T1000 (cell line): ENCODE measurements at regions not wholly inside any gene's neighbourhood (a gene's known extent, or its start where the extent isn't known, plus 50 kb on each side); places are given as distances from the start of the nearest gene placed in this dataset.

ENCODE experiments used
- DNase-seq: peaks from one replicate; lab custom pipeline; 2025; ENCODE audit warnings: mixed read lengths; lab: John Stamatoyannopoulos, UW

DNA sequence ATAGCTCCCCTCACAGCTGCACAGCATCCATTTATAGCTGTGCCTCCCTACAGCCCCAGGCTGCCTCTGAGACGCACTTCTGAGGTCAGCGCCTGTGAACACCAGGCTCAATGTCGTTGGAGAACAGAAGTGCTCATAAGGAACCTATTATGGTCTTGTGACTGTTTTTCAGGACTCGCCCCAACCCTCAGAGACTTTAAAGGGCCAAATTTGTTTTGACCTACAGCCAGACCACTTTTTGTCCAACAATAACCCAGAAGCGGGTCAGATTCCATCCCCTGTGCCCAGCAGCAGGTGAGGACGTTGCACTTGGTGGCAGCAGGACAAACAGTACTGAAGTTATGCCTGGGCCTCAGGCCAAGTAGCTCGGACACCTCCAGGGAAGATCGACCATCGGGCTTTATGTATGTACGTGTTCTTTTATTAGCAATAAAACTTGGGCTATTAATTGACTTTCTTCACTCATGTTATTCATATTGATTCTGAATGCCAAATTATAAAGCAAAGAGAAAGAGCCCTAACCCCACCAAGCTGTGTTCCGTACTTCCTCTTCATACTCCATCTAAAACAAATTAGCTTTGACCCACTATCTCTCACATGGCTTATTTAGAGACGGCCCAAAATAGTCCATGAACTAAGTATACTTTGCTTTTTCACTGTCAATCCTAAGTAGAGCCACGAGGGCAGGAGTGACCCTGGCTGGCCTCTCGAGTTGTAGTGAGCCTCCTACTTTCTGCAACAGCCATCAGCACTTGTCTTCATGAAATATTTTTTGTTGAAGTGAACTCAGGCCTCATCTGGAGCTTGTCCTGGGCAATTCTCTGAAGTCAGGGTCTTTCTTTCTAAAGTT, 92.3 kb upstream of the PAX6 start:
- DNase-seq = no peak

DNA sequence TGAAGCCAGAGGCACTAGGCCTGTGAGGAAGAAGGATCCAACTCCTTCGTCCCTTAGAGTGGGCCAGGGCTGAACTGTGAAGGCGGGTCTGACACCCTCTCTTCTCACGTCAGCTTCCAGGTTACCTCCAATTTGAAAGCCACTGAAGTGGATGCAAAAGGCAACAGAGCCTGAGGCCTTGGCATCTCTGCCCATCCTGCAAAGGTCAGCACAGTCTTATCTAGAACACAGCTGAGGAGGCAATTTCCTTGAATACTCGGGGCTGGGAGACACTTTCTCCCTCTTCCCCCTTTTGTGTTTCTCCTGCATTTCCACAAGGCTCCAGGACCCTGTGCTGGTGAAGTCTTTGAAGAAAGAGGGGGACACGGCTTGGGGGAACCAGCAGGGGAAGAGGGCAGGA, 91.6 kb upstream of the PAX6 start:
- no peak for DNase-seq

DNA sequence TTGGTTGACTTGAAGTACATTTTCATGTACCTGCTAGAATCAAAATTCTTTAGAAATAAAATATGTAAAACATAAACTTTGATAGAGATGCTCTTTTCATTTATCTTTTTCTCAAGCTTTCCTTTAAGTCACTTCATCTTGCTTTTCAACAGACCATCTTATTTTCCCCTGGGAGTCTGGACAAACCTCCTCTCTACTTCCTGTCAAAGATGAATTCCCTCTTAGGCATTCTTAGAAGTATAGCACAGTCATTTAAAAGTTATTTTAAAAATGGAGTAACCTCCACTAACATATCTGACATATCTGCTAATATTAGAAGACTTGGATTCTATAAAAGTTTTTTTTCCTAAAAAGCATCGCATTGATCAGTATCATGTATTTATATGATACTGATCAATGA, 84.8 kb upstream of the PAX6 start:
- no peak for DNase-seq

DNA sequence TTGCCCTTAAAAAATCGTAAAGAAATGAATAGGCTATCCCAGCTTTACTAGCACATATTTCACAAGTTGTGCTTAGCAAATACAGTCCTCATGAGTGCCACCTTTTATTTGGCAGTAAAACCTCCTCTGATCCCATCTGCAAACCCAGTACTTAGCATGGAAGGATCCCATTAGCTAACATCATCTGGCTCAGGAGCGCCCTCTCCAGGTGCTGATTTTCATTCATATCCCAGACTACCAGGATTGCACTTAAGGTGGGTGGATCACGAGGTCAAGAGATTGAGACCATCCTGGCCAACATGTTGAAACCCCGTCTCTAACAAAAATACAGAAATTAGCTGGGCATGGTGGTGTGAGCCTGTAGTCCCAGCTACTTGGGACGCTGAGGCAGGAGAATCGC, 76.1 kb upstream of the PAX6 start:
- no peak for DNase-seq

DNA sequence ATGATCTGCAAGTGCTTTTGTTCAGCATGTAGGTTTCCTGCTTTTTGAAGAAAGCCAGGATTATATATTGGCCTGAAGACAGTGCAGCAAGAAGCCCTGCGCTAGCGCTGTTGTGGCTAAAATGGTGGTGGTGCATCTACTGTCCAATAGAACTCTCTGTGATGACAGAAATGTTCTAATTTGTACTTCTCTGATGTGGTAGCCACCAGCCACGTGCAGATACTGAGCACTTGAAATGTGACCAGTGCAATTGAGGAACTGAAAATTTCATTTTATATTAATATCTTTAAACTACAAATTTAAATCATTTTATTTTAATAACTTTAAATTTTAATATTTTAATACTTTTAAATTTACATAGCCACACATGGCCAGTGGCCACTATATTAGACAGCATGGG, 73.0 kb upstream of the PAX6 start:
- DNase-seq = no peak

DNA sequence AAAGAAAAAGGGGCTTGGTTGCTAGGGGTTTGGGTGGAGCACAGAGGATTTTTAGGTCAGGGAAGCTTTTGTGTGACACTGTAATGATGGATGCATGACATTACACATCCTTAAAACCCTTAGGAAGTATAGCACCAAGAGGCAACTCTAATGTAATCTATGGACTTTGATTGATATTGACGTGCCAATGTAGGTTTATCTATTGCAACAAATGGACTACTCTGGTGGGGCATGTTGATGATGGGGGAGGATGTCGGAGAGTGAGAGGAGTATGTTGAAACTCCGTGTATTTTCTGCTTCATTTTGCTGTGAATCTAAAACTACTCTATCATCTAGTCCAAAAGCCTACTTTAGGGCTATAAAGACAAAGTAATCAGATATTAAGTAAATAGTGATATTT, 72.3 kb upstream of the PAX6 start:
- no peak for DNase-seq

DNA sequence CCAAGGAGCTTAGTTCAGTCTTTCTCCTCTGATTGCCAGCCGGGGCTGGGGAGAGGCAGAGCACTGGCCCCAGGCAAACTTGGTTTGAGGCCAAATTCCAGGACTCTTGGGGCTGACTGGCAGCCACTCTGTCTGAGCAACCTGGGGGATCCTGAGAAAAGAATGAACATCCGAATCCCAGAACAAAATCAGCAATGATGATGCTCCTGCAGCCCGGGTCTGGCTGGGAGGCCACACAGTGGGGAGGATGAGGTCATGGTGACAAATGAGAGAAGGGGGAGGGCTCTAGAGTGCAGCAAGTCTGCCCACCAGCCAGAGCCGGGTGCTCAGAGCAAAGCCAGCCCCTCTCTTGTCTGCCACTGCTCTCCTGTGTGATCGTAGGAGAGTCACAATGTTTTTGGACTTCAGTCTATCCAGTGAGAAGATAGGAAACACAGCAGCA, 71.8 kb upstream of the PAX6 start:
- peak; percentile 83 for DNase-seq

DNA sequence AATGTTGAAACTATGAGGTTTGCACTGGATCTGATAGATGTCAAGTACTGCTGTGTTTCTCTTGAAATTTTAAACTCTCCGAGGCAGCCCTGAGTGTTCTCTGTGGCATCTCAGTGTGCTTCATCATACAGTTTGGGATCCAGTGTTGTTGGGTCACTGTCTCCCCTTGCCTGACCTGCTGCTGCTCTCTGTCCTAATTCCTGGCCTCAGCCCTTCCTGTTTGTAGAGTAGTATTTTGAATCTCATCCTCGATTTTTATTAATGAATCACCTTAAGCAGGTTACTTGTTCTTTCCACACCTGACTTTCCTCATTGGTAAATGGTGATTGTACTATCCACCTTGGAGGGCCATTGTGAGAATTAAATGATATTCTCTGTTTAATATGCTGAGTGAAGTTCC, 70.7 kb upstream of the PAX6 start:
- DNase-seq = no peak

DNA sequence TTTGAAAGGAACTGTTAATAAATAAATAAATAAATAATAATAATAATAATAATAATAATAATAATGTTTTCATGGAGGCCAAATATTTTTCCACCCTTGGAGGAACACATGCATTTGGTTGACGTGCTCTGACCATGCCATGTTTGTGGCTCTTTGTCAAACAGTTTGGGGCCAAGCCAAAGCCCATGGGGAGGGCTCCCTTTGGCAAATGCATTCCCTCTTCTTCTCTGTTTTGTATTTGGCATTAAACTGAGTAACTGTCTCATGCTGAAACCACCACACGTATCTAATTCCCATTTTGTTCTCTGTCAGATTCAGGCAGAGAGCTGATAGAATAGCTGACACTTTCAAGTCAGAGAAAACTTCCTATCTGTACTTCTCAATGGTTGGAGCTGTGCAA, 68.6 kb upstream of the PAX6 start:
- no peak for DNase-seq

DNA sequence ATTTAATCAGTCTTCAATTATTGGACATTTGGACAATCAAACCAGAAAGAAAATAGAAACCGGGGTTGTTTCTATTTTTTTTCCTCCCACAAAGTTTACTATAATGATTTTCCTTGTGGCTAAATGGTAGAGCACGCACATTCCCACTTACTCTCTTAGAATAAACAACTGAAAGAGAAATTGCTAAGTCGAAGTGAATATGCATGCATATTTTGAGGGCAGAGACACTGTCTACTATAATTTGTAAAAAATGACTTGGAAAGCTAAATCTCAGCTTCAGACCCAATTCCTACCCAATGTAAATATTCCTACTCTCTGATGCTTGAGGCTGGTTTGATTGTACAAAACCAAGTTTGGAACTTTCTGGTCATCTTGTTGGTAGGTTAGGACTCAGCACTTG, 66.7 kb upstream of the PAX6 start:
- DNase-seq = no peak

DNA sequence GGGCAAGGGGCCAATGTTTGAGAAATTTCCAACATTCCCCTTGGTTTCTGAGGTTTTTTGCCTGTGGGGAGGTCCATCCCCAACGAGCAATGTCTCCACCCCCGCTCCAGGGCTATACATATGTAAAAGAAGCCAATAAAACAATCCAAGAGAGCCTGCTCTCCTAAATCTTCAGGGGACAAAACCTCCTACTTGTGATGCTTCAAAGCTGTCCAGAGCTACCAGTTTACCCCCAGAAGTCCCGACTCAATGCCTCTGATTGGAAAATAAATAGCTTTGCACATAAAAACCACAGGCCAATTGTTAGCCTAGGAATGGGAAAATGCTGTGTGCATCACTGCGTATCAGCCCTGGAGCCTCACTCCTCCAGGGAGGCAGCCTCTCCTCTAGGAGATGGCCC, 66.0 kb upstream of the PAX6 start:
- no peak for DNase-seq

DNA sequence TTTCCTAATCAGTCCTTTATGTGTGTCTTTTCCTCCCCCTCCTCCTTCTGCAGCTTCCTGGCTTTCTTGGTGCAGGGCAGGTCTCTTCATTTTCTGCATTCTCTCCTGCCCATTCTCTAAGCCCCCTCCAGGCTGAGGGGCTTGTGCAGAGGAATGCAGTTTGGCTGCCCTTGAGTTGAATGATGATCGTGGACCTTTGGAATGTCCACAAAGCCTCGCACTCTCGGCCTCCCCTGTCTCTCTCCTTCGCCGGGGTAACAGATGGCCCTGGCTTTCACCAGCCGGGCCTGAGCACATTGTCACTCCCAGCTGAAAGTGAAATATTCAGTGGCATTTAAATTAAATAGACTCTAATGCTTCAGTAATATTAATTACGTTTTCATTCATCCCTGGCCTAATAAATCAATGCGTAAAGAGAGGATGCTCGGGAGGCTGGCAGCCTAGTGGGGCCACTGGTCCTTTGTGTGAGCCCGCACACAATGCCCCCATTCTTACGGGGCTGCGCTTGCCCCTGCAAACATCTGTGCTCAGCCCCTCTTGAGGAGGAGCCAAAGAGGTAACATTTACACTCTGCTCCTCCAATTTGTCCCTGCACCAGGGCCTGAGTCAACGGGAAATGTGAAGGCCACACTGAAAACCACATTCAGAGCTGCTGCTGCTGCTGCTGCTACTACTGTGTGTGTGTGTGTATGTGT, 64.9 kb upstream of the PAX6 start:
- DNase-seq = no peak

DNA sequence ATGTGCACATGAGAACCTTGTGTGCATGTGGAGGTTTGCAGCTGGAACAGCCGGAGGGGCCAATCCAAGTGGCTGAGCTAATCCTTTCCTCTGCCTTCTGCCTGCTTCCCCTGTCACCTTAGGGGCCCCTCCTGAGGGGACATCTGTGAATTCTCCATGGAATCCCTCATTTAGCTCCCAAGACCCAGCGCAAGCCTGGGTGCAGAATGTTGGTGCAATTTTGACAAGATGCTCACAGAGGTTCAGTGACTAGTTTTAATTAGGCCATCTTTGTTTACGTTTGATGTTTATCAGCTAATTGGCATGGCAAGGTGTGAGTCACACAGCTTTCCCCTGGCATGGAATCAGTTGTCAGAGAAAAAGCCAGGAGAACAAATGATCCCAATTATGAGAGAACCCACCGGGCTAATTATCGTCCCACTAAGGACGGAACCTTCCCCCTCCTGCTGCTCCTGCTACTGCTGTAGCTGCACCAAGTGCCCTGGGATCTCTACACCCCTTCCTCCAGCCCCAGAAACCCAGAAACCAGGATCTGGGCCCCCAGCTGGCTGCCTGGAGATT, 63.6 kb upstream of the PAX6 start:
- no peak for DNase-seq

DNA sequence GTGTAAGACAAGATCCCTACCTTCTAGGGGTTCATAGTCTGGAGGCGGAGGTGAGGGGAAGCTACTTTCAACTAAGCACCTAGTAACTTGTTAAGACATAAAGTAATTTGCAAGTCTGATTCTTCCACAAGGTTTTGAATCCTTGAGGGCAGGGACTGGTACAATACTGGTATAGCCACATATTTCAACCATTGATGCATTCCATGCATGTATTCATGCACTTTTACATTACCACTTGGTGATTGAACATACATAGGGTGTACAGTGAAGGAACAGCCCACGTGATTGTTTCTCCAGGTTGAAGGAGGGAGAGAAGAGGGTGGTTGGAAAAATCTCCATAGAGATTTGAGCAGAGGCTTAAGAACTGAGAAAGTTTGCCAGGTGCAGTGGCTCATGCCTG, 62.0 kb upstream of the PAX6 start:
- DNase-seq = no peak

DNA sequence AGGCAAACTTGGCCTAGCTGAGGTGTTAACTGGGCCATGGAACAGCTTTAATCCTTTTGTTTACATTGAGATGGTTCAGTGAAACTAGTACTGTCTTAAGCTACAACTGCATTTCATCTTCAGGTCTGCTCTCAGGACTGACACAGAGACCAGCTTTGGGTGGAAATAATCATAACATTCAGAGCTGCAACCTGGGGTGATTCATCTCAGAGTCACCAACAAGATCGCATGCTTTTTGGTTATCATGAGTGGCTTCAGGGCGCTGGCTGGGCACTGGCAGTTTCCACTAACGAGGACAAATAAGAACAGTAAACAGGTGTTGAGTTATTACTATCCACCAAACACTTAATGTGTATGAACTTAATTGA, 60.9 kb upstream of the PAX6 start:
- no peak for DNase-seq

DNA sequence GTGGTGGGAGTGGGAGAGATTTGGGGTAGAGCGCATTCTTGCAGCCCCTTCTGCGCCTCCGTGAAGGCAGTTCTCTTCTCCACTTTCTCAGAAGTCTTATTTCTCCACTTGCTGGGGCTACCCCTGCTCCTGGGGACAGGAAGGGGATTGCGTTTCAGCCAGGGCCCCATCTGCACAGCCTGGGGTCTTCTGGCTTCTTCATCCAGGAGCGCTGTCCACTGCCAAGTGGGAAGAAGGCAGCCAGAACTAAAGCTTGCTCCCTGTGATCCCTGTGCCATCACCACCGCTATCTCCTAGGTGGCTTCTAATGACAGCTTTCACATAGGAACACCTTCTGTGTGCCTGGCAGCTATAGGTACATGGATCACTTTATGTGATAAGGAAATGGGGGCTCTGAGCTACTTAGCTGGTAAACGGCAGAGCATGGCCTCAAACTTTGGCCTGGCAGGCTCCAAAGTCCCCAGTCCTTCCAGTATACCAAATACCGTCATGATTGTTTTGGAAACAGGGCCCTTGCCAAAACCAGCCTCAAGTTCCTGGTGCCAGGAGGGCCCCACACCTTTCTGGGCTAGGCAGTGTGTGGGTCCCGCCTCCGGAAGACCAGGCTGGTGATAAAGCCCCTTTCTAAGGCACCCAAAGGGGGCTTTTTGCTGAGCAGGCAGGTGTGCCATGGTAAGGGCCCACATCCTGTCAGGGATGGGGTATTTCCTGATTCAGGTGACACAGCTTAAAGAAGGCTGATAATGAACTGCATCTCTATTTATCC, 60.4 kb upstream of the PAX6 start:
- no peak for DNase-seq

DNA sequence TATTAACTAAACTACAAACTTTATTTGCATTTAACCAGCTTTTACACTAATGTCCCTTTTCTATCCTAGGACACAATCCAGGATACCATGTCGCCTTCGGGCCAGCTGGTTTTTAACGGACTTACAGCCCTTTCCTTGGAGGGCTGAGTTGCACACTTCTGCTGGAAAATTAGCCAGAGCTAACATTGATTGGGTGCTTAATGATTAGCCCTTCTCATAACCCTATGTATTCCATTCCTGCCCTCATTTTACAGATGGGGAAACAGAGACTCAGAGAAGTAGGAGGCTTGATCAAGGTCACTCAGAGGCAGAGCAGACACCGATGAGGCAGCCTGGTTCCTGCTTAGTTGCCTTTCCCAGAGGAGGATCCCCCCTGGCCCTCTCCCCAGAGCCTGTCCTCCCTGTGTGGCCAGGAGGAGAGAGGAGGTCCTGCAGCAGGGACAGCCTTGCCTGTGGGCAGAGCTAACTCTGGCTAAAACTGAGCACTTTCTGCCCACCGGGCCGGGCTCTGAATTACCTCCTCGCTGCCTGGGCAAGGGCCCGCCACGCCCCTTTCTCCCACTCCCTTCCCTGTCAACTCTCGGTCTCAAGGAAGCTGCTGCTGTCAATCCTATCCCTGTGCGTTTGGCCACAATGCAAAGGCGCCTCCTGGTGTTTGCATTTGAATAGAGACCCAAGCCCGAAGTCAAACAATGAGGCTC, 59.6 kb upstream of the PAX6 start:
- DNase-seq = no peak

DNA sequence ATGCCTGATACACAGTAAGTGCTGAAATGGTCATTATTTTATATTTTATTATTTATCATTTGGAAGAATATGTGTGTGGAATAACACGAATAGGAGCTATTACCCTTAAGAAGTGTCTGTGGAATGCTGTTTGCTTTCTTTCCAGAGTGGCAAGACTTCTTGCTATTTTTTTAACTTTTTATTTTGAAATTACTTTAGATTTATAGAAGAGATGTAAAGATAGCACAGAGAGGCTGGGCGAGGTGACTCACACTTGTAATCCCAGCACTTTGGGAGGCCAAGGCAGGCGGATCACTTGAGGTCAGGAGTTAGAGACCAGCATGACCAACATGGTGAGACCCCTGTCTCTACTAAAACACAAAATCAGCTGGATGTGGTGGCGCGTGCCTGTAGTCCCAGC, 58.9 kb upstream of the PAX6 start:
- DNase-seq = no peak

DNA sequence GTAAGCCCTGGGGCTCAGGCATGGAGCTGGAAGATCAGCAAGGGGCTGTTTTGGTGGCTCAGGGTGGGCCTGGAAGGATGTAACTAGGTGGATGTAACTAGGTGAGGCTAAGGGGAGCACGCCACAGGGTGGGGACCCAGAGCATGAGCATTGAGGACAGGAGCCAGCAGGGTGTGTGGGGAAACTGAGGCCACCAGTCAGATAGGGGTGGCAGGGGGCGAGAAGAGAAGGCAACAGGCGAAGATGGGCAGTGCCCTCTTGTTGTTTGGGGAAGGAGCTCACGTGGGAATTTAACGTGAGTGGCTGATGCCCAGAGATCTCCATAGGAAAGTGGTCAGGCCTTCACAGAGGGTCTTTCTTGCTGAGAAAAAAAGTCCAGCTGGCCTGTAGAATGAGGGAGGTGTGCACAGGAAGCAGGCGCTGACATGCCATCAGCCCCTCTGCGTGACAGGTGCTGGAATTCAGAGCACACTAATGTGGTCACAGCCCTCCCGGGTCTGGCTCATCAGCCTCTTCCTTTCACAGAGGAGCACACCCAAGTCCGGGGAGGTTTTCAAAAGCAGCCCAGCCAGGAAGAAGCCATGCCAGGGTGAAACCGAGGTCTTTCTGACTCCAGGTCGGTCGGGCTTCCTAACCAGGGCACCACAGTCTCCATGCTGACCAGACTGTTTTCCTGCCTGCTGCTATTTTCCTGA, 54.6 kb upstream of the PAX6 start:
- no peak for DNase-seq

DNA sequence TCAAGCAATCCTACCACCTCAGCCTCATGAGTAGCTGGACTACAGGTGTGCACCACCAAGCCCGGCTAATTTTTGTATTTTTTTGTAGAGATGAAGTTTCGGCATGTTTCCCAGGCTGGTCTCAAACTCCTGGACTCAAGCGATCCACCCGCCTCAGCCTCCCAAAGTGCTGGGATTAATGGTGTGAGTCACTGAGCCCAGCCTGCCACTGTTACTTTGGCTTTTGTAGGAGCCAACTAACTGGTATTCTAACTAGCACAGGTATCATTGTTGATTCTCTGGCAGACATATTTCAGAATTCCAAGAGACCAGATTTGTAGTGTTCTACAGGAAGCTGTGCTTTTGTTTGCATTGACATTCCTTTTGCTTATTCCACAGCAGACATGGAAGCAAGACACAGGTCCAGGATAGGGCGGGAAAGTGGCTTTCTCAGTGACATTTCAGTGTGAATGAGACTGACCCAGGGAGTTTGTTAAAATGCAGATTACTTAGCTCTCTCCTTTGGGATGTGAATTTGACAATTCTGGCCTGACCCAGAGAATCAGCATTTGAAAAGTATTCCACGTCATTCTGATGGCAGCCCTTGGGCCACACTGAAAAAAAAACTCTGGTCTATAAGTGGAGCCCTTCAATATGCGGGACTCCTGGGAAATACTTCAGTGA, 52.2 kb upstream of the PAX6 start:
- no peak for DNase-seq

DNA sequence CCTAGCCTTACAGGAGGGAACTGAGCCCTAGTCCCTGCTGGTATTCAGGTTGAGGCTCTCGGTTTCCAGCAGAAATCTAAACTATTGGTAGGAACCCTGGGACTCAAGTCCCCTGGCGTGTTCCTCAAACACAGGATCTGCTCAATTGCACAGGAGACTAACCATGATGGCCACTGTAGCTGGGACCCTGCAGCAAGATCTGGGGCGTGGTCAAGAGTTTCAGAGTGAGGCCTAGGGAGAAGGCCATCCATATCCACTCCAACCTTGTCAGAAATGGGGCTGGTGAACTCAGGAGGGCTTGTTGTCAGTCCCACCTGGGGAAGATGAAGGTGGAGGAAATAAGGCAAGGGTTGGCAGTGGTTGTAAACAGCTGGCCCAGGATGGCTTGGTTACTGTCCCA, 49.9 kb upstream of the PAX6 start:
- no peak for DNase-seq
